HepG2 (cell line): ENCODE measurements at regions not wholly inside any gene's neighbourhood (a gene's known extent, or its start where the extent isn't known, plus 50 kb on each side); places are given as distances from the start of the nearest gene placed in this dataset.

Experiments used
- ATAC-seq: fragments of 200-7000 bp; cut with Tn5 transposase; 3 replicates; pipeline ENCODE4 v1.9.1; 2020; ENCODE audit warnings: mild to moderate bottlenecking, moderate library complexity
- BruUV-seq: library from RNA; stranded (reverse); fragments of 400-500 nt; replicated peaks from 2 replicates; lab custom pipeline; 2021; lab: Mats Ljungman, UMichigan
- CTCF ChIA-PET: fragments of 300-600 bp; formaldehyde crosslinking; extraction: SDS; loops from one replicate; lab custom pipeline; 2021; ENCODE audit warnings: low total read pairs, inconsistent platforms, low intra/inter-chr PET ratio; lab: Yijun Ruan, JAX
- POLR2A ChIA-PET: fragments of 350-600 bp; sonication (Branson Sonifier 250); formaldehyde crosslinking; loops from one replicate; lab custom pipeline; 2020; ENCODE audit warnings: antibody characterized with exemption, inconsistent platforms; lab: Yijun Ruan, JAX
- DNase-seq: peaks from one replicate; pipeline ENCODE4 v3.0.0-alpha.2; 2015; ENCODE audit warnings: low spot score
- FAIRE-seq: peaks from 3 replicates; lab custom pipeline; 2011; peaks lifted over from hg19 to GRCh38; lab: Jason Lieb, UNC
- H2AFZ ChIP-seq: one replicate; pipeline ENCODE4 v1.6.1; 2011; ENCODE audit warnings: low read length, inconsistent platforms
- H3K27ac ChIP-seq: fragments of 300-600 bp; 3 replicates; pipeline ENCODE4 v1.8.0; 2011; ENCODE audit warnings: mixed run types, mild to moderate bottlenecking, mixed read lengths, low read length, inconsistent platforms; ENCODE audit not compliant: insufficient read depth; ENCODE audit errors: extremely low read length
- H3K27me3 ChIP-seq, 2 experiments: fragments of 200-600 bp in 1 of 2; 2 replicates in 1 of 2; 3 replicates in 1 of 2; pipeline versions ENCODE4 v1.6.0 to v1.8.0; 2011; ENCODE audit warnings: low read length in 2 of 2, mild to moderate bottlenecking in 2 of 2, moderate library complexity in 2 of 2, inconsistent platforms in 1 of 2; ENCODE audit not compliant: insufficient read depth in 2 of 2, control insufficient read depth in 1 of 2
- H3K36me3 ChIP-seq, 2 experiments: fragments of 200-600 bp in 1 of 2; replicated peaks in 1 of 2; 2 replicates in 1 of 2; 3 replicates in 1 of 2; pipeline versions ENCODE4 v1.5.1 to v1.8.0; 2011; ENCODE audit warnings: low read length in 2 of 2, inconsistent platforms in 1 of 2; ENCODE audit not compliant: insufficient read depth in 2 of 2, control insufficient read depth in 1 of 2
- H3K4me1 ChIP-seq: 2 replicates; pipeline ENCODE4 v1.5.1; 2012; ENCODE audit warnings: low read length, inconsistent platforms; ENCODE audit not compliant: insufficient read depth
- H3K4me2 ChIP-seq: 2 replicates; pipeline ENCODE4 v1.6.0; 2011; ENCODE audit warnings: low read depth, low read length, inconsistent platforms
- H3K4me3 ChIP-seq, 3 experiments: fragments of 200-600 bp in 1 of 3; sonication (generic), shearing (Covaris generic) in 1 of 3; replicated peaks in 1 of 3; 2 replicates each; pipeline ENCODE4 v1.5.1; 2011 to 2016; ENCODE audit warnings: low read length in 3 of 3, inconsistent platforms in 2 of 3, low read depth in 2 of 3, mild to moderate bottlenecking in 2 of 3, control low read depth in 1 of 3, mixed read lengths in 1 of 3; ENCODE audit not compliant: insufficient read depth in 1 of 3
- H3K79me2 ChIP-seq: one replicate; pipeline ENCODE4 v1.6.1; 2011; ENCODE audit warnings: low read length, inconsistent platforms; ENCODE audit not compliant: insufficient read depth
- H3K9ac ChIP-seq: 2 replicates; pipeline ENCODE4 v1.6.0; 2011; ENCODE audit warnings: mild to moderate bottlenecking, low read depth, low read length, inconsistent platforms; ENCODE audit not compliant: insufficient read depth
- H3K9me3 ChIP-seq: 2 replicates; pipeline ENCODE4 v1.5.1; 2012; ENCODE audit warnings: mild to moderate bottlenecking, low read length
- H4K20me1 ChIP-seq: 2 replicates; pipeline ENCODE4 v1.6.0; 2011; ENCODE audit warnings: inconsistent platforms, mild to moderate bottlenecking, low read length, moderate library complexity; ENCODE audit not compliant: insufficient read depth
- HNRNPH1 ChIP-seq: fragments of 200-400 bp; formaldehyde crosslinking; optimal IDR thresholded peaks from 2 replicates; pipeline ENCODE3; 2017; ENCODE audit warnings: mild to moderate bottlenecking, low read depth, low read length
- IRF2 ChIP-seq: IDR thresholded peaks from 2 replicates; pipeline ENCODE4 v1.6.1; 2018; ENCODE audit warnings: missing genetic modification reagents, missing compliant biosample characterization
- ISX ChIP-seq: sonication (generic); formaldehyde crosslinking; conservative IDR thresholded peaks from 2 replicates; pipeline ENCODE4 v1.5.0; 2020; ENCODE audit warnings: missing genetic modification reagents
- TSC22D2 ChIP-seq: sonication (generic); formaldehyde crosslinking; IDR thresholded peaks from 2 replicates; pipeline ENCODE4 v1.5.1; 2020; ENCODE audit warnings: missing genetic modification reagents, mild to moderate bottlenecking, borderline replicate concordance
- ZNF460 ChIP-seq: sonication (generic); formaldehyde crosslinking; IDR thresholded peaks from 2 replicates; pipeline ENCODE4 v1.5.1; 2020; ENCODE audit warnings: missing genetic modification reagents, mild to moderate bottlenecking, borderline replicate concordance
- WGBS: methylation state at CpG from one replicate; pipeline ENCODE4 v1.1.6; 2017; ENCODE audit warnings: low lambda C conversion rate; 5-methylcytosine and 5-hydroxymethylcytosine counted together
- in situ Hi-C: cut with HindIII; loops from 2 replicates; pipeline ENCODE4 v1.10.0; 2017; ENCODE audit warnings: low pct_unique_long_range_greater_than_20kb; ENCODE audit not compliant: extremely low pct_ligation_motif_present
- intact Hi-C: fragments of 100-400 bp; cut with micrococcal nuclease; formaldehyde crosslinking; loops from one replicate; pipeline ENCODE4 v1.10.0; 2022; ENCODE audit not compliant: unreplicated experiment
- TF ChIP-seq, protein P1 (sequence below): sonication (generic); formaldehyde crosslinking; IDR thresholded peaks from 2 replicates; pipeline ENCODE4 v1.8.0; 2022; ENCODE audit warnings: mild to moderate bottlenecking, missing genetic modification reagents, moderate library complexity
- TF ChIP-seq, protein P2 (sequence below): sonication (generic); formaldehyde crosslinking; IDR thresholded peaks from 2 replicates; pipeline ENCODE4 v1.5.0; 2020; ENCODE audit warnings: mild to moderate bottlenecking, missing genetic modification reagents

DNA sequence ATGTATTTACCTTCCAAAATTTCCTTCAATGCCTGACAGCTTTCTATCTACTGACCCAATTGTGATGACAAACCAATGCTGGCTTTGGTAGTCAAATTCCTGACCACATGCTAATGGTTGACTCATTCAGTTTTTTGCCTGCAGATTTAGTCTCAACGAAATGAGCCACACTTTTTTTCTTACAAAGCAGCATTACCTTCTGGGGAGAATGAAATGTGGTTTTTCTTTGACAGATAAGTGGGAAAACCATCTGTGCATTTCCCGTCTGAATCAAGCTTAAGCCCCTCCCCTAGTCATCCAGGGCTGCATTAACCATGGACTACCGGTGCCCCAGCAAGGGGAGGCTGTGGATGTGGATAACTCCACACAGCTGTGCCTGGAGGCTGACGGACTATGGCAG is 99.6 kb upstream of the TAF11L2 start:
- Histone ChIP-seq H3K9me3 (no peaks in the 10 kb centered on the region), H3K9ac (no peak overlapping the region), H3K4me3 (no peak overlapping the region), H3K27ac (no peak overlapping the region), H3K4me1 (peaks cover 16% of the 10 kb centered on the region), H3K36me3 (no peaks in the 10 kb centered on the region), H4K20me1 (no peaks in the 10 kb centered on the region), H2AFZ (no peak overlapping the region), H3K27me3 (peaks cover 0 to 6% of the 10 kb centered on the region in 2 experiments; a peak in 1 of 5 replicates), H3K4me2 (no peak overlapping the region), H3K79me2 (no peaks in the 10 kb centered on the region)
- DNase-seq (no peak), FAIRE-seq (no peak), ATAC-seq (no peak)
- in situ Hi-C loops = no loop called here
- ChIA-PET CTCF (no interaction called here), POLR2A (no interaction called here)
- 3% methylated on average over 4 of the region's 4 CpGs for WGBS
- intact Hi-C loops = no loop called here
- BruUV-seq = no TSS peak
- TF ChIP-seq IRF2 (no peak), ZNF460 (CRISPR knock-in tag) (no peak), TSC22D2 (no peak), ISX (CRISPR knock-in tag) (no peak), HNRNPH1 (no peak)
- TF ChIP-seq, protein P1, sequence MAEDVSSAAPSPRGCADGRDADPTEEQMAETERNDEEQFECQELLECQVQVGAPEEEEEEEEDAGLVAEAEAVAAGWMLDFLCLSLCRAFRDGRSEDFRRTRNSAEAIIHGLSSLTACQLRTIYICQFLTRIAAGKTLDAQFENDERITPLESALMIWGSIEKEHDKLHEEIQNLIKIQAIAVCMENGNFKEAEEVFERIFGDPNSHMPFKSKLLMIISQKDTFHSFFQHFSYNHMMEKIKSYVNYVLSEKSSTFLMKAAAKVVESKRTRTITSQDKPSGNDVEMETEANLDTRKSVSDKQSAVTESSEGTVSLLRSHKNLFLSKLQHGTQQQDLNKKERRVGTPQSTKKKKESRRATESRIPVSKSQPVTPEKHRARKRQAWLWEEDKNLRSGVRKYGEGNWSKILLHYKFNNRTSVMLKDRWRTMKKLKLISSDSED (CRISPR knock-in tag) = no peak

DNA sequence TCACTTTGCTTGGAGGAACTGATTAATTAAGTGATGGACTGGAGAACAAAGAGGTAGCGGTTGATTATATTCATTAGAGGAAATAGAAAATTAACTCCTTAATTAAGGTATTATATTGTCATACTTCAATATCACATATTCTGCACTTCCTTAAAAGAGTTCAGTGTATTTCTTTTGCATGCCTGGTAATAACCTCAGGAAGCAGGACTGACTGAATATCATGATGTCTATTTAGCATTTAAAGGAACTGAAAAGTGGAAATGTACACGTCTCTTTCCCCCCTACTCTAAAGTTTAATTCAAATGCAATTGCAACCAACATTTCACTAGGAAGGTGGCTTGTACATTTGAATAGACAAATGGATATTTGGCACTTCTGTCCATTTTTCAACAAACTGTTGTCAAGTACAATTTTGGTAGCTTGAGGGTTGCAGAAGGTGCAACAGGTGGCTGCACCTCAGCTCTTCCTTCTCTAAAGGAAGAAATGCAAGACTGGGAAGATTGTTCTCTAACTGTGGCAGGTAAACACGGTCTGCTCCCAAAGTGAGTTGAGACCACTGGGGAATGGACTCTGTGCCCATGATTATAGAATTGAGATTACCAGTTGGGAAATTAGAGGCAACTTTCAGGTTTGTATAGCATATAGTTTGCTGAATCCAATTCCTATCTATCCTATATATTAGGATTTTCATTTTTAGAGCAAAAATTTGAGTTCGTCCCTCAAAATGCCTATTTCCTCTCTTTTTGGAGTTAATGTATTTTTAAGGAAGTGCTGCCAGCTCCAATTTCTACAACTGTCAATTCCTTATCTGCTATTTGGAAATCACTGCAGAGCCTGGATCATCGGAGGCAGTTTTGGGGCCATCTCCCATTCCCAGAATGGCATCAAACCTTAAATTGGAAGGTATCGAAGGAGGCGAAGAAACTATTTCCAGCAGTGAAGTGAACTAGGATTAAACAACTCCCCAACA is 98.9 kb upstream of the TAF11L2 start:
- no peak overlapping the region for H3K27ac ChIP-seq
- no peak for FAIRE-seq
- 27% methylated on average over 7 of the region's 7 CpGs for WGBS

More for the DNA sequence above, 98.9 kb upstream of the TAF11L2 start:
- no peaks in the 10 kb centered on the region for H4K20me1 ChIP-seq
- H3K4me2 ChIP-seq = no peak overlapping the region
- no peak overlapping the region for H3K4me3 ChIP-seq
- ATAC-seq = no peak
- TF ChIP-seq, protein P2, sequence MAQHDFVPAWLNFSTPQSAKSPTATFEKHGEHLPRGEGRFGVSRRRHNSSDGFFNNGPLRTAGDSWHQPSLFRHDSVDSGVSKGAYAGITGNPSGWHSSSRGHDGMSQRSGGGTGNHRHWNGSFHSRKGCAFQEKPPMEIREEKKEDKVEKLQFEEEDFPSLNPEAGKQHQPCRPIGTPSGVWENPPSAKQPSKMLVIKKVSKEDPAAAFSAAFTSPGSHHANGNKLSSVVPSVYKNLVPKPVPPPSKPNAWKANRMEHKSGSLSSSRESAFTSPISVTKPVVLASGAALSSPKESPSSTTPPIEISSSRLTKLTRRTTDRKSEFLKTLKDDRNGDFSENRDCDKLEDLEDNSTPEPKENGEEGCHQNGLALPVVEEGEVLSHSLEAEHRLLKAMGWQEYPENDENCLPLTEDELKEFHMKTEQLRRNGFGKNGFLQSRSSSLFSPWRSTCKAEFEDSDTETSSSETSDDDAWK = no peak
- TF ChIP-seq, all 625 proteins: peak for 0
- H3K79me2 ChIP-seq = no peaks in the 10 kb centered on the region
- H3K9me3 ChIP-seq = no peaks in the 10 kb centered on the region
- H3K36me3 ChIP-seq = no peaks in the 10 kb centered on the region
- H3K4me1 ChIP-seq = peaks cover 16% of the 10 kb centered on the region
- CTCF ChIA-PET = no interaction called here
- H2AFZ ChIP-seq = no peak overlapping the region
- no peak overlapping the region for H3K9ac ChIP-seq
- intact Hi-C loops = no loop called here
- no peak for DNase-seq
- in situ Hi-C loops = no loop called here
- peaks cover 0 to 12% of the 10 kb centered on the region in 2 experiments; a peak in 1 of 5 replicates for H3K27me3 ChIP-seq
- POLR2A ChIA-PET = no interaction called here
- no TSS peak for BruUV-seq
